Thyroid gland (tissue), 4 donors: ENCODE measurements at regions not wholly inside any gene's neighbourhood (a gene's known extent, or its start where the extent isn't known, plus 50 kb on each side); places are given as distances from the start of the nearest gene placed in this dataset.

Source experiments
- DNase-seq, 2 donors: peaks; one replicate each; pipeline ENCODE4 v3.0.0-alpha.2; 2019
- H3K27ac ChIP-seq, 3 donors: fragments of 200-600 bp; sonication (generic); 1 replicate in 2 of 3; 2 replicates in 1 of 3; pipeline ENCODE4 v1.5.1; 2016 to 2019; ENCODE audit warnings: mild to moderate bottlenecking in 1 of 3, moderate library complexity in 1 of 3
- H3K27me3 ChIP-seq: fragments of 200-600 bp; sonication (generic); one replicate; pipeline ENCODE4 v1.5.1; 2019
- H3K36me3 ChIP-seq, 2 donors: fragments of 200-600 bp; sonication (generic); one replicate each; pipeline ENCODE4 v1.5.1; 2016 to 2019
- H3K4me1 ChIP-seq, 2 donors: fragments of 200-600 bp; sonication (generic); one replicate each; pipeline ENCODE4 v1.5.1; 2017 to 2019
- H3K4me3 ChIP-seq, 3 donors: fragments of 200-600 bp; sonication (generic); replicated peaks in 1 of 3; 1 replicate in 2 of 3; 2 replicates in 1 of 3; pipeline ENCODE4 v1.5.1; 2016; ENCODE audit warnings: mild to moderate bottlenecking in 1 of 3
- H3K9me3 ChIP-seq: fragments of 200-600 bp; sonication (generic); one replicate; pipeline ENCODE4 v1.5.1; 2017
- CTCF ChIP-seq, 6 experiments: fragments of 200-600 bp in 3 of 6; fragments of 450-650 bp in 3 of 6; sonication (generic) in 3 of 6; IDR thresholded peaks; one replicate each; pipeline ENCODE4 v1.5.1; 2016 to 2019; ENCODE audit warnings: antibody characterized with exemption in 6 of 6, mild to moderate bottlenecking in 2 of 6, inconsistent platforms in 1 of 6, moderate library complexity in 1 of 6
- POLR2A ChIP-seq, 2 donors: fragments of 450-650 bp; IDR thresholded peaks; one replicate each; pipeline ENCODE4 v1.6.1; 2017; ENCODE audit warnings: antibody characterized with exemption in 2 of 2, mild to moderate bottlenecking in 2 of 2, moderate library complexity in 1 of 2
- WGBS, 2 donors: methylation state at CpG; one replicate each; pipeline ENCODE4 v1.1.5; 2017; 5-methylcytosine and 5-hydroxymethylcytosine counted together
- intact Hi-C: fragments of 100-400 bp; cut with DNase I; formaldehyde crosslinking; loops from one replicate; pipeline ENCODE4 v1.15.1; 2023

GRCh38 chr3:66139415-66139814, 81.4 kb upstream of the SLC25A26 start:
- intact Hi-C loops = loop anchor here (5.0 kb wide), 2 partner anchors 102 to 357 kb away; partner anchors contain the start of gene MAGI1
- no peak overlapping the region for H3K27ac ChIP-seq

GRCh38 chr3:66138336-66139313, 82.2 kb upstream of the SLC25A26 start:
- no peaks in the 10 kb centered on the region for H3K9me3 ChIP-seq
- no peaks in the 10 kb centered on the region for H3K27me3 ChIP-seq
- no peak overlapping the region for H3K27ac ChIP-seq
- TF ChIP-seq CTCF (IDR thresholded peaks at IDR 0.05) (peak; percentile 41 to 84 (median 78)), POLR2A (IDR thresholded peaks at IDR 0.05) (no peak)
- H3K4me1 ChIP-seq = no peaks in the 10 kb centered on the region
- WGBS, 2 donors = 19 to 21% methylated on average over 6 of the region's 6 CpGs
- intact Hi-C loops = loop anchor here (5.0 kb wide), 2 partner anchors 101 to 356 kb away; partner anchors contain the start of gene MAGI1
- H3K4me3 ChIP-seq = no peak overlapping the region
- DNase-seq = peak; percentile 69 to 75
- H3K36me3 ChIP-seq = no peaks in the 10 kb centered on the region

More at GRCh38 chr3:66139415-66139814, 81.4 kb upstream of the SLC25A26 start:
- H3K4me3 ChIP-seq = no peak overlapping the region
- 76 to 81% methylated on average over 5 of the region's 5 CpGs for WGBS, 2 donors
- H3K27me3 ChIP-seq = no peaks in the 10 kb centered on the region
- TF ChIP-seq POLR2A (IDR thresholded peaks at IDR 0.05) (no peak), CTCF (IDR thresholded peaks at IDR 0.05) (no peak)
- H3K36me3 ChIP-seq = no peaks in the 10 kb centered on the region
- H3K9me3 ChIP-seq = no peaks in the 10 kb centered on the region
- no peaks in the 10 kb centered on the region for H3K4me1 ChIP-seq
- no peak for DNase-seq

- intact Hi-C loops = loop anchor here (5.0 kb wide), 2 partner anchors 99 to 354 kb away; partner anchors contain the start of gene MAGI1
- 91 to 96% methylated on average over 1 of the region's 1 CpG for WGBS, 2 donors
- TF ChIP-seq CTCF (IDR thresholded peaks at IDR 0.05) (no peak), POLR2A (IDR thresholded peaks at IDR 0.05) (no peak)
These were observed 84.2 kb upstream of the SLC25A26 start for GRCh38 chr3:66136597-66136996.

GRCh38 chr3:66133853-66134445, 86.9 kb upstream of the SLC25A26 start:
- no peak overlapping the region for H3K27ac ChIP-seq
- 86% methylated on average over 8 of the region's 8 CpGs for WGBS, 2 donors
- H3K27me3 ChIP-seq = no peaks in the 10 kb centered on the region
- intact Hi-C loops = no loop called here
- no peak for DNase-seq
- no peak for TF ChIP-seq CTCF (IDR thresholded peaks at IDR 0.05)
- TF ChIP-seq POLR2A (IDR thresholded peaks at IDR 0.05) = no peak
- no peaks in the 10 kb centered on the region for H3K9me3 ChIP-seq
- no peak overlapping the region for H3K4me3 ChIP-seq
- no peaks in the 10 kb centered on the region for H3K36me3 ChIP-seq
- H3K4me1 ChIP-seq = no peaks in the 10 kb centered on the region

More at GRCh38 chr3:66136597-66136996, 84.2 kb upstream of the SLC25A26 start:
- H3K27me3 ChIP-seq = no peaks in the 10 kb centered on the region
- H3K4me3 ChIP-seq = no peak overlapping the region
- no peaks in the 10 kb centered on the region for H3K4me1 ChIP-seq
- H3K9me3 ChIP-seq = no peaks in the 10 kb centered on the region
- H3K27ac ChIP-seq = no peak overlapping the region
- DNase-seq = no peak
- no peaks in the 10 kb centered on the region for H3K36me3 ChIP-seq
